BJ (cell line): ENCODE measurements at regions not wholly inside any gene's neighbourhood (a gene's known extent, or its start where the extent isn't known, plus 50 kb on each side); places are given as distances from the start of the nearest gene placed in this dataset.
A peak's percentile ranks its signal among the peaks of the same experiment; 100 is the strongest.

Source experiments
- CTCF ChIA-PET: fragments of 350-600 bp; formaldehyde crosslinking; extraction: SDS; loops from one replicate; lab custom pipeline; 2021; ENCODE audit warnings: antibody characterized with exemption, inconsistent platforms; lab: Yijun Ruan, JAX
- POLR2A ChIA-PET: fragments of 300-600 bp; sonication (Branson Sonifier 250); formaldehyde crosslinking; extraction: SDS; loops from one replicate; lab custom pipeline; 2021; ENCODE audit warnings: antibody characterized with exemption; lab: Charles Lee
- DNase-seq: peaks from one replicate; pipeline ENCODE4 v3.0.0-alpha.2; 2011; ENCODE audit warnings: low read depth
- H3K27me3 ChIP-seq: 2 replicates; pipeline ENCODE4 v1.6.0; 2011; ENCODE audit warnings: low read length; ENCODE audit not compliant: control insufficient read depth, insufficient read depth
- H3K36me3 ChIP-seq: 2 replicates; pipeline ENCODE4 v1.5.1; 2011; ENCODE audit warnings: low read length; ENCODE audit not compliant: control insufficient read depth, insufficient read depth
- H3K4me3 ChIP-seq: 2 replicates; pipeline ENCODE4 v1.5.1; 2011; ENCODE audit warnings: low read depth, mild to moderate bottlenecking, control low read depth, low read length
- CTCF ChIP-seq: IDR thresholded peaks from 2 replicates; pipeline ENCODE4 v1.5.1; 2011; ENCODE audit warnings: low read depth, mild to moderate bottlenecking, control low read depth, inconsistent platforms, low read length, moderate library complexity; ENCODE audit not compliant: insufficient read depth

- Histone ChIP-seq H3K36me3 (no peaks in the 10 kb centered on the region), H3K27me3 (no peaks in the 10 kb centered on the region), H3K4me3 (no peak overlapping the region)
- no peak for DNase-seq
- TF ChIP-seq CTCF = no peak
- ChIA-PET CTCF (no interaction called here), POLR2A (no interaction called here)
These were observed 823.0 kb downstream of the FAT4 start for GRCh38 chr4:126137782-126138170.

GRCh38 chr4:126144543-126145237 lies 829.9 kb downstream of the FAT4 start:
- DNase-seq = peak; percentile 27
- Histone ChIP-seq H3K4me3 (no peak overlapping the region), H3K27me3 (no peaks in the 10 kb centered on the region), H3K36me3 (no peaks in the 10 kb centered on the region)
- ChIA-PET CTCF (interaction anchor here (0.5 kb wide), 1 partner anchor 30 kb away, joined by 3 read pairs; no protein-coding TSS in a partner anchor), POLR2A (no interaction called here)
- TF ChIP-seq CTCF = no peak

GRCh38 chr4:126168484-126168883 lies 853.7 kb downstream of the FAT4 start:
- no peak for DNase-seq
- TF ChIP-seq CTCF = no peak
- CTCF ChIA-PET = no interaction called here
- POLR2A ChIA-PET = no interaction called here
- no peak overlapping the region for H3K4me3 ChIP-seq
- no peaks in the 10 kb centered on the region for H3K27me3 ChIP-seq
- H3K36me3 ChIP-seq = no peaks in the 10 kb centered on the region

- ChIA-PET CTCF (no interaction called here), POLR2A (no interaction called here)
- Histone ChIP-seq H3K27me3 (no peaks in the 10 kb centered on the region), H3K36me3 (no peaks in the 10 kb centered on the region), H3K4me3 (no peak overlapping the region)
- no peak for DNase-seq
- TF ChIP-seq CTCF = no peak
These were observed 857.4 kb downstream of the FAT4 start for GRCh38 chr4:126172126-126172525.

GRCh38 chr4:126174627-126175026 lies 859.9 kb downstream of the FAT4 start:
- POLR2A ChIA-PET = no interaction called here
- H3K4me3 ChIP-seq = no peak overlapping the region
- no peaks in the 10 kb centered on the region for H3K27me3 ChIP-seq
- CTCF ChIA-PET = interaction anchor here (0.8 kb wide), 1 partner anchor 30 kb away, joined by 3 read pairs; no protein-coding TSS in a partner anchor
- TF ChIP-seq CTCF = no peak
- H3K36me3 ChIP-seq = no peaks in the 10 kb centered on the region
- no peak for DNase-seq
